ENCODE measurements at regions not wholly inside any gene's neighbourhood (a gene's known extent, or its start where the extent isn't known, plus 50 kb on each side); places are given as distances from the start of the nearest gene placed in this dataset.

DNA sequence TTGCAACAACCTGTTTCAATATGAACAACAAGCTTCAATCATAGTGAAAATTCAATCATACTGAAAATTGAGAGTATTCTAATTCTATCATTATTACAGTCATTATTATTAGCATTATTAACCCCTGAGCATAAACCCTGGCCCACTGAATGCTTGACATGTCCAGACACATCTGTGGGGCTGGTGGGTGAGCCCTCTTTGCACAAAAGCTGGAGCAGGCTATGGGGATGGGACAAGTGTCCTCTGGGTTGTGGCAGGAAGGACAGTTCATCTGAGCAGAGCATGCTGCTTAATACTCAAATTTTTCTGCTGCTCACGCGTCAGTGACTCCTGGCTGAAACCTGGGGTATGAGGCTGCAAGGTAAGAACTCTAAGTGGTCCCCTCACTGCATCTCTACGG is 451.1 kb upstream of the POU3F3 start:
- no peak for DNase-seq (ENCODE audit: extremely low spot score)
- ChIA-PET CTCF (no interaction called here), POLR2A (no interaction called here)
- TF ChIP-seq L3MBTL2 (conservative IDR thresholded peaks at IDR 0.05) = no peak

DNA sequence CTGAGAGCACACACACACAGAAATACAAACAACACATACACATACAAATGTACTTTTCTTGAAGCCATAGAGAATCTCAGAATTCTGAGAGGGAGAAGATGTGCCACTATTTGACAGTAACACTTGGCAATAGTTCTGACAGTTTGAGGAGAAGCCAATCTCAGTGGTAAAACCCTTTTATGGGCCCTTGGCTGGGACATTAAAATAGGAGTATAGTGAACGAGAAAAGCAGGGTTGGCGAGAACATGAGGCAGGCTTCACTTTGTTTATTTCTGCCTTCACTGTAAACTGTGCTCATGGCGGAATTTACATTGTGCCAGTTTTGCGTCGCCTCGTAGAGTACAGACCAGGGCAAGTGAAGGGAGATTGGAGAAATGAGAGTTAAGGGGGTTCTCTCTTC is 449.4 kb upstream of the POU3F3 start:
- DNase-seq (ENCODE audit: extremely low spot score) = no peak
- POLR2A ChIA-PET = no interaction called here
- TF ChIP-seq FOXM1 (IDR thresholded peaks at IDR 0.05; ENCODE audit: borderline replicate concordance) (no peak), FOXA1 (IDR thresholded peaks at IDR 0.05) (no peak)
- CTCF ChIA-PET = no interaction called here

DNA sequence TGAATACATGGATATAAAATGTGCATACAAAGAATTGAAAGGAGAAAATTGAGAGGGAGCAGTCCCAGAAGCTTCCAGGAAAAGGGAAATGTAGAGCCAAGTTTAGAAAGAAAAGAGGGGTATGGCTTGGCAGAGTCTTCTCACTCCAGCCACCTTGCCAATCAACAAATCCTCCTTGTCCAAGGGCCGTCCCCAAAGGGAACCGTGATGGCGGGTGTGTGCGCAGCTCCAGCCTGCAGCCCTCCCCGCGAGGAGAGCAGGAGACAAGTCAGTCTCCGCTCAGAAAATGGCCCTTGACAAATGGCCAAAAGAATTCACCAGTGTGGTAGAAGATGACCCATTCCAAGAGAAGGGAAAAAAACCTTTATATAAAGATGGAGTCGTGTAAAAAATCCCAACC is 448.3 kb upstream of the POU3F3 start:
- no peak for TF ChIP-seq SUZ12 (IDR thresholded peaks at IDR 0.05)
- no peak for TF ChIP-seq ZNF384 (IDR thresholded peaks at IDR 0.05)
- TF ChIP-seq ARNT (IDR thresholded peaks at IDR 0.05) = no peak
- no peak for TF ChIP-seq TARDBP (IDR thresholded peaks at IDR 0.05)
- no peak for TF ChIP-seq SP1 (IDR thresholded peaks at IDR 0.05)
- TF ChIP-seq ELF4 (IDR thresholded peaks at IDR 0.05) = no peak
- no peak for TF ChIP-seq HDGF (IDR thresholded peaks at IDR 0.05; ENCODE audit: borderline replicate concordance)
- no peak for TF ChIP-seq LEF1 (IDR thresholded peaks at IDR 0.05; ENCODE audit: borderline replicate concordance)
- TF ChIP-seq NFRKB (IDR thresholded peaks at IDR 0.05) = no peak
- TF ChIP-seq FOXK2 (IDR thresholded peaks at IDR 0.05) = no peak
- TF ChIP-seq, protein P1, sequence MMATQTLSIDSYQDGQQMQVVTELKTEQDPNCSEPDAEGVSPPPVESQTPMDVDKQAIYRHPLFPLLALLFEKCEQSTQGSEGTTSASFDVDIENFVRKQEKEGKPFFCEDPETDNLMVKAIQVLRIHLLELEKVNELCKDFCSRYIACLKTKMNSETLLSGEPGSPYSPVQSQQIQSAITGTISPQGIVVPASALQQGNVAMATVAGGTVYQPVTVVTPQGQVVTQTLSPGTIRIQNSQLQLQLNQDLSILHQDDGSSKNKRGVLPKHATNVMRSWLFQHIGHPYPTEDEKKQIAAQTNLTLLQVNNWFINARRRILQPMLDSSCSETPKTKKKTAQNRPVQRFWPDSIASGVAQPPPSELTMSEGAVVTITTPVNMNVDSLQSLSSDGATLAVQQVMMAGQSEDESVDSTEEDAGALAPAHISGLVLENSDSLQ (IDR thresholded peaks at IDR 0.05) = no peak
- no peak for TF ChIP-seq CTBP1 (IDR thresholded peaks at IDR 0.05; ENCODE audit: borderline replicate concordance)
- no peak for TF ChIP-seq FOXM1 (IDR thresholded peaks at IDR 0.05; ENCODE audit: borderline replicate concordance)
- no peak for TF ChIP-seq BHLHE40 (IDR thresholded peaks at IDR 0.05; ENCODE audit: borderline replicate concordance)
- TF ChIP-seq FOXA1 (IDR thresholded peaks at IDR 0.05) = no peak
- TF ChIP-seq L3MBTL2 (conservative IDR thresholded peaks at IDR 0.05) = no peak
- ChIA-PET CTCF (no interaction called here), POLR2A (no interaction called here)
- no peak for DNase-seq (ENCODE audit: extremely low spot score)

DNA sequence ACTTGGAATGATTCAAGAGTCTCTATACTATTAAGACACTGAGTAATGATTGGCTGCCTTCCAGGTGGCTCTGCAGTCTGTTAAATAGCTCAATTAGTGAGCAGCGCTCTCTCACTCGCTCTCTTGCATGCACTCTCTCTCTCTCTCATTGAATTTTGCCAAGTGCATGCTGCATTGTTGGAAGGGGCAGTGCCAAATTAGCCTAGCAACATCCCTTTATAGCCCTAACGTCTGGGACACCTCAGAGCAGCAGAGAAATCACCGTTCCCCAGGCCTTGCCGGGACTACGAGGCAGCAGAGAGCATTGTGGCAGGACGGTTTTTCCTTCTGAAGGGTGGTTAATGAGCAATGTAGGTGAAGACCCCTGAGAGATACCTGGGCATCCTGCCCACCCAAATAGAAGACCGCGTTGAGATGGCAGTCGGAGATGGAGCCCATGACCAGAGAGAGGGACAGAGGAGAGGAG is 447.6 kb upstream of the POU3F3 start:
- ChIA-PET POLR2A (no interaction called here), CTCF (no interaction called here)
- no peak for TF ChIP-seq SP1 (IDR thresholded peaks at IDR 0.05)
- TF ChIP-seq, protein P1 (IDR thresholded peaks at IDR 0.05) = peak; percentile 24; the same call in 1 of the 2 replicates
- no peak for DNase-seq (ENCODE audit: extremely low spot score)

DNA sequence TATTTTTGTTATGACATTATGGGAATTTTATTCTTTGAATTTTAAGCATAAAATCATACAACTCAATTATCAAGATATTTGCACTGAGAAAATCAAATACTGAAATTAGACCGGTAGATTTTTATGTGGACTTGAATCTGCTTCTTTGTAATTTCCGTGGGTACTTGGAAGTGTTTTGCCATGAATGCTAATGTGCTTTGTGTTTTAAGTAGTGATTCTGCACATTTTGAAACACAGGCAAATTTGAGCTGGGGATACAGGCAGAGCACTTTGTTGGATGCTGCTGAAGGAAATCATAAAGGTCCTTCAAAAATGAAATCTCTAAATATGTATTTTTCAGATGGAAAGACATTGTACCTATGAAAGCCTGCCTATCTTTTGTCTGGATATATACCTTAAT is 446.3 kb upstream of the POU3F3 start:
- CTCF ChIA-PET = no interaction called here
- POLR2A ChIA-PET = interaction anchor here (0.6 kb wide), 1 partner anchor 621 kb away, joined by 3 read pairs; no protein-coding TSS in a partner anchor
- TF ChIP-seq CTBP1 (IDR thresholded peaks at IDR 0.05; ENCODE audit: borderline replicate concordance) = no peak
- TF ChIP-seq, protein P1 (IDR thresholded peaks at IDR 0.05) = no peak
- no peak for TF ChIP-seq BHLHE40 (IDR thresholded peaks at IDR 0.05; ENCODE audit: borderline replicate concordance)
- TF ChIP-seq FOXM1 (IDR thresholded peaks at IDR 0.05; ENCODE audit: borderline replicate concordance) = no peak
- no peak for TF ChIP-seq L3MBTL2 (conservative IDR thresholded peaks at IDR 0.05)
- TF ChIP-seq ELF4 (IDR thresholded peaks at IDR 0.05) = no peak
- TF ChIP-seq FOXA1 (IDR thresholded peaks at IDR 0.05) = no peak
- TF ChIP-seq TARDBP (IDR thresholded peaks at IDR 0.05) = no peak
- no peak for TF ChIP-seq LEF1 (IDR thresholded peaks at IDR 0.05; ENCODE audit: borderline replicate concordance)
- TF ChIP-seq ARNT (IDR thresholded peaks at IDR 0.05) = no peak
- no peak for TF ChIP-seq SP1 (IDR thresholded peaks at IDR 0.05)
- no peak for TF ChIP-seq NFRKB (IDR thresholded peaks at IDR 0.05)
- no peak for TF ChIP-seq SUZ12 (IDR thresholded peaks at IDR 0.05)
- no peak for TF ChIP-seq HDGF (IDR thresholded peaks at IDR 0.05; ENCODE audit: borderline replicate concordance)
- TF ChIP-seq ZNF384 (IDR thresholded peaks at IDR 0.05) = no peak
- no peak for TF ChIP-seq FOXK2 (IDR thresholded peaks at IDR 0.05)
- DNase-seq (ENCODE audit: extremely low spot score) = no peak

DNA sequence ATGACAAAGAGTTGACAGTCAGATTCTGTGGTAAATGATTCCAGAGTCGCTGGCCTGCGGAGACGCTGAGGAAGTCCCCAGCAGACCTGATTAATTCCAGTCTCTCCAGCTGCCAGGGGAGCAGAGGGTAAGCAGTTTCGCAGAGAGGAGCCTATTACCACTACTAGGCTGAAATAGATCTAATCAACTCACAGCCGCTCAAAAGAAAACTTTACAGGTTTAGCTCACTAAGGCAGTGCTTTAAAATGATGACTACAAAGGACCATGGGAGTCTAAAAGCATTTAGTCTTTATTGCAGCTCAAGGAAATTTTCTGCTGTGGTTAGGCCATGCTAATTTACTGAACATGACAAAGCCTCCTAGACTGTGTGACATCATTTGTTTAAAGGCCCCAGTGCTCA is 445.6 kb upstream of the POU3F3 start:
- TF ChIP-seq BHLHE40 (IDR thresholded peaks at IDR 0.05; ENCODE audit: borderline replicate concordance) = no peak
- no peak for TF ChIP-seq ARNT (IDR thresholded peaks at IDR 0.05)
- ChIA-PET CTCF (no interaction called here), POLR2A (interaction anchor here (0.6 kb wide), 1 partner anchor 621 kb away, joined by 3 read pairs; no protein-coding TSS in a partner anchor)
- DNase-seq (ENCODE audit: extremely low spot score) = peak; percentile 28

DNA sequence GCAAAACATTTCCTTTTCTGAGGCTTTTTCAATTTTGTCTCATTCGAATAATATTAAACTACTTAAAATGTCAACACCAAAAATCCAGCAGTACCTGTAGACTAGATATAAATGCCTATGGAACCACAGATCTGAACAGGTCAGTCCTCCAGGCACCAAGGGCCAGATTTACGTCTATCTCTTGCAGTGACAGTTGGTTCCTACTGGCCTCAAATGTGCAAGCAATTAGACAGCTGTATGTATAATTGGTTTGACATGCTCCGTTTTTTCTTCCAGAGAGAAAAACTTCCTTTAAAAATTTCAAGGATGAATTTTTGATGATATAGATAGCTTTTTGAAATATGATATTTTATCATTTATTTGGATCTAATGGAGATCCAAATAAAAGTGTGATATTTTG is 443.8 kb upstream of the POU3F3 start:
- CTCF ChIA-PET = no interaction called here
- POLR2A ChIA-PET = no interaction called here
- no peak for DNase-seq (ENCODE audit: extremely low spot score)
- TF ChIP-seq SP1 (IDR thresholded peaks at IDR 0.05) (no peak), SUZ12 (IDR thresholded peaks at IDR 0.05) (no peak), BHLHE40 (IDR thresholded peaks at IDR 0.05; ENCODE audit: borderline replicate concordance) (no peak), TARDBP (IDR thresholded peaks at IDR 0.05) (no peak)

DNA sequence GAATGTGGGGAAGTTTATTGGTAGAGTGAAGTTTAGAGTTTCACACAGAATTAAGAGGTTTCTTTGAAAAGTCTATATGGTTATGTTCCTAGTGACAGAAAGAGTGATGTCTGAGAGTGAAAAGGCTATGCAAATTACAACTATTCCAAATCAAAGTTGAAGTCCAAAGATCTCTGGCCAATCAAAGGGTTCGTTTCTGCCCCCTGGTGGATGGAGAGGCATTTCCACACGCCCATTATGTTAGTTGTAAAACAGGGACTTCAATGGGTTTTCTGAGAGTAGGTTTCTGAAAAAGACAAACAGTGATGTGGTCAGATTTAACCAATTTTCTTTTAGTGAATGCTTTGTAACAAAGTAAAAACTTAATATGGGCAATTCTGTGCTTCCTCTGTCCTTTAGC is 441.5 kb upstream of the POU3F3 start:
- ChIA-PET POLR2A (no interaction called here), CTCF (interaction anchor here (1.3 kb wide), 1 partner anchor 437 kb away, joined by 3 read pairs; no protein-coding TSS in a partner anchor)
- peak; percentile 52 for DNase-seq (ENCODE audit: extremely low spot score)
- TF ChIP-seq TARDBP (IDR thresholded peaks at IDR 0.05) = no peak
- TF ChIP-seq LEF1 (IDR thresholded peaks at IDR 0.05; ENCODE audit: borderline replicate concordance) = no peak
- no peak for TF ChIP-seq FOXM1 (IDR thresholded peaks at IDR 0.05; ENCODE audit: borderline replicate concordance)
- no peak for TF ChIP-seq FOXA1 (IDR thresholded peaks at IDR 0.05)
- TF ChIP-seq SP1 (IDR thresholded peaks at IDR 0.05) = no peak
- no peak for TF ChIP-seq ELF4 (IDR thresholded peaks at IDR 0.05)
- no peak for TF ChIP-seq FOXK2 (IDR thresholded peaks at IDR 0.05)
- no peak for TF ChIP-seq CTBP1 (IDR thresholded peaks at IDR 0.05; ENCODE audit: borderline replicate concordance)
- TF ChIP-seq ZNF384 (IDR thresholded peaks at IDR 0.05) = no peak
- no peak for TF ChIP-seq SUZ12 (IDR thresholded peaks at IDR 0.05)
- TF ChIP-seq HDGF (IDR thresholded peaks at IDR 0.05; ENCODE audit: borderline replicate concordance) = no peak
- TF ChIP-seq, protein P1 (IDR thresholded peaks at IDR 0.05) = no peak
- no peak for TF ChIP-seq ARNT (IDR thresholded peaks at IDR 0.05)
